MM.1S (cell line): ENCODE measurements at regions not wholly inside any gene's neighbourhood (a gene's known extent, or its start where the extent isn't known, plus 50 kb on each side); places are given as distances from the start of the nearest gene placed in this dataset.

Experiments used
- CTCF ChIP-seq: fragments of 300-600 bp; sonication (generic); IDR thresholded peaks from 2 replicates; pipeline ENCODE4 v1.5.1; 2016; ENCODE audit warnings: antibody characterized with exemption, low read length, mixed read lengths
- EZH2phosphoT487 ChIP-seq: fragments of 300-600 bp; sonication (generic); IDR thresholded peaks from 2 replicates; pipeline ENCODE4 v1.6.1; 2018; ENCODE audit warnings: antibody characterized with exemption, low read length

- TF ChIP-seq CTCF (no peak), EZH2phosphoT487 (no peak)
Measured at GRCh38 chr14:97336816-97337215, 539.6 kb downstream of the VRK1 start.
